Thyroid gland (tissue), 4 donors: ENCODE measurements at regions not wholly inside any gene's neighbourhood (a gene's known extent, or its start where the extent isn't known, plus 50 kb on each side); places are given as distances from the start of the nearest gene placed in this dataset.

ENCODE experiments used
- DNase-seq, 2 donors: peaks; one replicate each; pipeline ENCODE4 v3.0.0-alpha.2; 2019
- H3K27ac ChIP-seq, 3 donors: fragments of 200-600 bp; sonication (generic); 1 replicate in 2 of 3; 2 replicates in 1 of 3; pipeline ENCODE4 v1.5.1; 2016 to 2019; ENCODE audit warnings: mild to moderate bottlenecking in 1 of 3, moderate library complexity in 1 of 3
- H3K27me3 ChIP-seq: fragments of 200-600 bp; sonication (generic); one replicate; pipeline ENCODE4 v1.5.1; 2019
- H3K36me3 ChIP-seq, 2 donors: fragments of 200-600 bp; sonication (generic); one replicate each; pipeline ENCODE4 v1.5.1; 2016 to 2019
- H3K4me1 ChIP-seq, 2 donors: fragments of 200-600 bp; sonication (generic); one replicate each; pipeline ENCODE4 v1.5.1; 2017 to 2019
- H3K4me3 ChIP-seq, 3 donors: fragments of 200-600 bp; sonication (generic); replicated peaks in 1 of 3; 1 replicate in 2 of 3; 2 replicates in 1 of 3; pipeline ENCODE4 v1.5.1; 2016; ENCODE audit warnings: mild to moderate bottlenecking in 1 of 3
- H3K9me3 ChIP-seq: fragments of 200-600 bp; sonication (generic); one replicate; pipeline ENCODE4 v1.5.1; 2017
- CTCF ChIP-seq, 6 experiments: fragments of 200-600 bp in 3 of 6; fragments of 450-650 bp in 3 of 6; sonication (generic) in 3 of 6; IDR thresholded peaks; one replicate each; pipeline ENCODE4 v1.5.1; 2016 to 2019; ENCODE audit warnings: antibody characterized with exemption in 6 of 6, mild to moderate bottlenecking in 2 of 6, inconsistent platforms in 1 of 6, moderate library complexity in 1 of 6
- POLR2A ChIP-seq, 2 donors: fragments of 450-650 bp; IDR thresholded peaks; one replicate each; pipeline ENCODE4 v1.6.1; 2017; ENCODE audit warnings: antibody characterized with exemption in 2 of 2, mild to moderate bottlenecking in 2 of 2, moderate library complexity in 1 of 2
- WGBS, 2 donors: methylation state at CpG; one replicate each; pipeline ENCODE4 v1.1.5; 2017; 5-methylcytosine and 5-hydroxymethylcytosine counted together
- intact Hi-C: fragments of 100-400 bp; cut with DNase I; formaldehyde crosslinking; loops from one replicate; pipeline ENCODE4 v1.15.1; 2023

GRCh38 chr6:14031516-14031915 lies 86.1 kb upstream of the CD83 start:
- Histone ChIP-seq H3K4me1 (peaks cover 0 to 13% of the 10 kb centered on the region in 2 donors), H3K4me3 (no peak overlapping the region), H3K27ac (no peak overlapping the region), H3K27me3 (no peaks in the 10 kb centered on the region), H3K9me3 (no peaks in the 10 kb centered on the region), H3K36me3 (no peaks in the 10 kb centered on the region)
- no peak for DNase-seq
- no peak for TF ChIP-seq CTCF (IDR thresholded peaks at IDR 0.05)
- TF ChIP-seq POLR2A (IDR thresholded peaks at IDR 0.05), result no peak
- 59 to 71% methylated on average over 4 of the region's 4 CpGs for WGBS, 2 donors
- intact Hi-C loops, result no loop called here

DNA sequence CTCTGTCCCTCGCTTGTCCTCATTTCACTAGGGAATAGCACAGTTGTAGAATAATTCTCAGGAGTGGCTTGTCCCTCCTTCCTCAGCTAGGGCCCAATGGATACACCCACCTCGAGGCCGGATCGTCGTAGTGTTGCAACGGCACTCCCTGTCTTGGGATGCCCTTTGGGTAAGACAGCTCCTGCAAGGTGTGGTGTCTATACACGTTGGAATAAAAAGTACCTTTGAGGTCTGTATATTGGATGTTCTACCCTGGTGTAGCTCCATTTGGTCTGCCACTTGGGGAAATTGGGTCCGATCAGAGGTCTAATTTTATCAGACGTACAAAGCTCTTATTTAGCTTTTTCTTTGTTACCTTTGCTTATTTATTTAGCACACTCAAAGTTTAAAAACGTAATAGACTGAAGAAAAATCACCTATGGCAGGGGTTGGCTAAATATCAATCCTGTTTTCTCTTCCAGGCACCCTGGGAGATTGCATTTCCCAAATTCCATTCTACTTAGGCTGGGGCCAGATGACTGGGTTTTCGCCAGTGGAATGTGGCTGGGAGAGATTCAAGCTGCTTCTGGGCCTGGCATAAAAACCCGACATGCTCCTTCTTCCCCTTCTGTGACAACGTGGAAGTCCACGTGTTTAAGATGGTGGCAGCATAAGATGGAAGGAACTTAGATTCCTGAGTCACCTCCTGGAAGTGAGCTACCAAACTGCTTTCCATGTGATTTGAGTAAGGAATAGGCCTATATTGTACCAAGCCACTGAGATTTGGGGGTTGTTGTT lies 82.3 kb upstream of the CD83 start:
- no peak for TF ChIP-seq CTCF (IDR thresholded peaks at IDR 0.05)
- no peak for TF ChIP-seq POLR2A (IDR thresholded peaks at IDR 0.05)
- Histone ChIP-seq H3K4me1 (peaks cover 0 to 13% of the 10 kb centered on the region in 2 donors), H3K27me3 (no peaks in the 10 kb centered on the region), H3K27ac (peak overlapping the region in 2 of 3 donors; percentile 43 to 58), H3K9me3 (no peaks in the 10 kb centered on the region), H3K4me3 (no peak overlapping the region), H3K36me3 (no peaks in the 10 kb centered on the region)
- WGBS, 2 donors, result 66 to 68% methylated on average over 14 of the region's 14 CpGs
- peak; percentile 31 to 73 for DNase-seq
- intact Hi-C loops, result no loop called here

DNA sequence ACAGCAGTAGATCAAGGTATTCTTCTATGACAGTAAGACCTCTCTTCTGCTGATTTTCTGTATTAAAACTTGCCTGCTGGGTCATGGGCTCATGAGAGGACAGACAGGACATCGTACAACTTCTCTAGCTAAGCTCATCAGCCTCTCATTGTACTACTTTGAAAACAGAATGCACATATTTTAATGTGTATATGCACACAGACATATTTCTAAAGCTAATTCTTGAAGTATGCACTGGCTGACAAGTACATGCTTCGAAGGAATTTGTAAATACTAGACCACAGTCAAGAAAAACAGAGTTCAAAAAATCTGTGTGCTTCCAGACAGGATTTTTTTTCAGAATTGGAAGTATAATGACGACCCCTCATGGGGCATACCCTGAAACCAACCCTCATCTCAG lies 81.7 kb upstream of the CD83 start:
- Histone ChIP-seq H3K36me3 (no peaks in the 10 kb centered on the region), H3K27ac (peak overlapping the region in 2 of 3 donors; percentile 41 to 53), H3K27me3 (no peaks in the 10 kb centered on the region), H3K9me3 (no peaks in the 10 kb centered on the region), H3K4me3 (no peak overlapping the region), H3K4me1 (peaks cover 0 to 13% of the 10 kb centered on the region in 2 donors)
- WGBS, 2 donors, result 72 to 78% methylated on average over 3 of the region's 3 CpGs
- TF ChIP-seq CTCF (IDR thresholded peaks at IDR 0.05) (no peak), POLR2A (IDR thresholded peaks at IDR 0.05) (no peak)
- no peak for DNase-seq
- intact Hi-C loops, result no loop called here

DNA sequence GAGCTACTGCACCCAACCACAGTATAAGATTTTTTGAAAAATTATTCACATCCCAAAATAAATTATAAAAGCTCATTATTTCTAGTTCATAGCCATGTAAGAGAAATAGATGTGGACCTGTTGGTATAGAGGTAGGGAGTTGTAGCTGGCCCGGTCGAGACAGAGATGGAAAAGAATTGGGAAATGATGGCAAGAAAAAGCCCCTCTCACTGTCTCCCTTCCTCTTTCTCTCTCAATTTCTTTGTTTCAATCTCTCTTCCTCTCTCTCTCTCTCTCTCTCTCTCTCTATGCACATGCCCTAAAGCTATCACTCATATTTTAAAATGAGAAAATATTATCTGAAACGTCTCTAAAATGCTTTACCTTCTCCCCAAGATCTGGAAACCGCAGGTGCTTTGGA lies 80.7 kb upstream of the CD83 start:
- 84 to 88% methylated on average over 4 of the region's 4 CpGs for WGBS, 2 donors
- no peak for DNase-seq
- H3K4me3 ChIP-seq, result no peak overlapping the region
- H3K36me3 ChIP-seq, result no peaks in the 10 kb centered on the region
- intact Hi-C loops, result no loop called here
- no peaks in the 10 kb centered on the region for H3K27me3 ChIP-seq
- H3K27ac ChIP-seq, result no peak overlapping the region
- H3K4me1 ChIP-seq, result peaks cover 0 to 13% of the 10 kb centered on the region in 2 donors
- H3K9me3 ChIP-seq, result no peaks in the 10 kb centered on the region
- TF ChIP-seq CTCF (IDR thresholded peaks at IDR 0.05) (no peak), POLR2A (IDR thresholded peaks at IDR 0.05) (no peak)

DNA sequence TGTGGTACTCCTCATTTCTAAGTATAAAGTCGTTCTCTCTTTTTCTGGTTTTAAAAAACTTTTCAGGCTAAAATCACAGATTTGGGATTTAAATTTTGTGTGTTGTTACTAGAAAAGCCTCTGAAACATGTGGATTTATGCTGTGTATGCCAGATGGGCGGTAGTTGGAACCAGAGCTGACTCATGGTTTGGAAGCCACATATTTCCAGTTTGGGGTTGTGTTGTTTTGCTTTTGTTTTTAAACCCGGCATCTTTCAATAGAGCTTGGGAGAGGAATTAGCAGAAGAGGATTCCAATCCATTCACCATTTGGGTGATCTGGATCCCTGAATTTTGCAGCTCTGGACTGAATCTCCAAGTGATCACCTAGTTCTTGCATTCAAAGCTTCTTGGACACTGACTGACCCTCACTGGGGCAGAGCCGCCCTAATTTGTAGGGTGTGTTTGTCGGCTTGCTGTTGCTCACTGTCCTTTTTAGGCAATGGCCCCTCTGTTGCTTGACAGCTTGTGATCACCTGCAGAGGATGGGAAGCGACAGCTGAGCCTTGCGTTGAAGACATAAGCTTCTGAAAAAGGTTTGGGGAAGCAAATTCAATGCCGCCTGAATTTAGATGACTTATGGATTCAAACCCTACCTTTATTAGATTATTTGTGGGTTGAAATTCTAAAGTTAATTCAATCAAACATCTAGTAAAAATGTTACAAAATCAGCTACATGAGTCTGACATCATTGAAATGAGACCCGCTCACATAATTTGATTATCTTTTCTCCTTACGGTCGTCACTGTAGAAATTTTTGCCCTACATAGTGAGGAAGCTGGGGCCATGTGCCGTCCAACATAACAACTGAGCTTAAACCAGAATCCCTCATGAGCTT lies 79.9 kb upstream of the CD83 start:
- no peaks in the 10 kb centered on the region for H3K9me3 ChIP-seq
- no peak overlapping the region for H3K4me3 ChIP-seq
- TF ChIP-seq CTCF (IDR thresholded peaks at IDR 0.05), result no peak
- TF ChIP-seq POLR2A (IDR thresholded peaks at IDR 0.05), result no peak
- DNase-seq, result no peak
- WGBS, 2 donors, result 75 to 85% methylated on average over 12 of the region's 12 CpGs
- H3K27me3 ChIP-seq, result no peaks in the 10 kb centered on the region
- intact Hi-C loops, result no loop called here
- peaks cover 0 to 13% of the 10 kb centered on the region in 2 donors for H3K4me1 ChIP-seq
- H3K27ac ChIP-seq, result no peak overlapping the region
- no peaks in the 10 kb centered on the region for H3K36me3 ChIP-seq
